SJCRH30 (cell line): ENCODE measurements at regions not wholly inside any gene's neighbourhood (a gene's known extent, or its start where the extent isn't known, plus 50 kb on each side); places are given as distances from the start of the nearest gene placed in this dataset.

ENCODE experiments used
- DNase-seq, 2 experiments: peaks; one replicate each; pipeline ENCODE4 v3.0.0-alpha.2; 2015 to 2020
- H3K27ac ChIP-seq: fragments of 250-450 bp; sonication (Bioruptor Pico); 2 replicates; pipeline ENCODE4 v1.5.1; 2020; ENCODE audit warnings: mild to moderate bottlenecking, moderate library complexity
- H3K27me3 ChIP-seq: fragments of 250-450 bp; sonication (Bioruptor Pico); 2 replicates; pipeline ENCODE4 v1.5.1; 2020; ENCODE audit warnings: mild to moderate bottlenecking, moderate library complexity
- H3K36me3 ChIP-seq: fragments of 250-450 bp; sonication (Bioruptor Pico); 2 replicates; pipeline ENCODE4 v1.5.1; 2020; ENCODE audit warnings: mild to moderate bottlenecking, moderate library complexity
- H3K4me1 ChIP-seq: fragments of 250-450 bp; sonication (Bioruptor Pico); 2 replicates; pipeline ENCODE4 v1.5.1; 2020; ENCODE audit warnings: mild to moderate bottlenecking, moderate library complexity
- H3K4me3 ChIP-seq: fragments of 250-450 bp; sonication (Bioruptor Pico); 2 replicates; pipeline ENCODE4 v1.5.1; 2020; ENCODE audit warnings: mild to moderate bottlenecking, moderate library complexity
- H3K9me3 ChIP-seq: fragments of 250-450 bp; sonication (Bioruptor Pico); replicated peaks from 2 replicates; pipeline ENCODE4 v1.5.1; 2020; ENCODE audit warnings: mild to moderate bottlenecking, moderate library complexity

DNA sequence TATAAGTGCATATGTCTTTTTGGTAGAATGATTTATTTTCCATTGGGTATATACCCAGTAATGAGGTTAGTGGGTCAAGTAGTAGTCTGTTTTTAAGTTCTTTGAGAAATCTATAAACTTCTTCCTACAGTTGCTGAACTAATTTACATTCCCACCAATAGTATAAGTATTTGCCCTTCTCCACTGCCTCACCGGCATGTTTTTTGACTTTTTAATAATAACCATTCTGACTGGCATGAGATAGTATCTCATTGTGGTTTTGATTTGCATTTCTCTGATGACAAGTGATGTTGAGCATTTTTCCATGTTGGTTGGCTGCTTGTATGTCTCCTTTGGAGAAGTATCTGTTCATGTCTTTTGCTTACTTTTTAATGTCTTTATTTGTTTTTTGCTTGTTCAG lies 94.1 kb upstream of the TP63 start:
- Histone ChIP-seq H3K36me3 (no peaks in the 10 kb centered on the region), H3K4me3 (no peak overlapping the region), H3K9me3 (no peaks in the 10 kb centered on the region), H3K27me3 (no peaks in the 10 kb centered on the region), H3K4me1 (peaks cover 15% of the 10 kb centered on the region), H3K27ac (no peak overlapping the region)
- DNase-seq: no peak

DNA sequence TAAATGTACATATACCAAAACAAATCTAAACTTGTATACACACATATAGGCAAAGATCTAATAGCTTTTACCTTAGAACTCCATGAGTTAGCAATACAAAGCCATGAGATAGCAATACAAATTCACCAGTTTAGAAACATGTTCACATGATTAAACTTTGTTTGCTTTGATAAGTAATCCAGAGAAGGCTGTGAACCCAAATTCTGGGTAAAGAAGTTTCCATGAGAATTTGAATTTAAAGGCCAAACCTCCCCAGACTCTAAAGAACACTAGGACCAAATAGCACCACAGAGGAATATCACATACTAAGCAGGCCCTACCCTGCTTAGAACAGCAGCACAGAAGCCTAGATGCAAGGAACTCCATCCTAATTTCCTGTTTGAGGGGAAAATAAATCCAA lies 83.7 kb upstream of the TP63 start:
- Histone ChIP-seq H3K27ac (no peak overlapping the region), H3K27me3 (no peaks in the 10 kb centered on the region), H3K4me3 (no peak overlapping the region)

DNA sequence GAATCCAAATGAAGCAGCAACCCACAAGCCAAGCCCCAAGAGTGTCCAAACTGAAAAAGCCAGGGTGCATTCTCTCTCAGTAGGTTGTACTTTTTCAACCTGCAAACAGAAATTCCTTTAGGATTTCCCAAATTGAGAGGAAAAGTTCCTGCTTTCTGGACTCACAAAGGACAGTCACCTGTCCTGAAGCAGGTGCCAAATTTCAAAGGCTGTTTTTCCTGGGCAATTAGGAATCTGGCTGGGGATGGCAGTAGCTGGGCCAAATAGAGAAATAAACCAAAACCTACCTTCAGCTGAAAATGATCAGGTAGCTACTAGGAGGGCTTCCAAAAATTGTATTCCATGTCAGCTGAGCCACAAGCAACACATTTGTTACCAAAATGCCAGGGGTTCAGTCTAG lies 83.1 kb upstream of the TP63 start:
- H3K27ac ChIP-seq: no peak overlapping the region
- H3K9me3 ChIP-seq: no peaks in the 10 kb centered on the region
- no peak overlapping the region for H3K4me3 ChIP-seq
- no peaks in the 10 kb centered on the region for H3K36me3 ChIP-seq
- no peak for DNase-seq
- H3K4me1 ChIP-seq: no peaks in the 10 kb centered on the region
- H3K27me3 ChIP-seq: no peaks in the 10 kb centered on the region

More for the DNA sequence above, 83.7 kb upstream of the TP63 start:
- Histone ChIP-seq H3K4me1 (no peaks in the 10 kb centered on the region), H3K36me3 (no peaks in the 10 kb centered on the region), H3K9me3 (no peaks in the 10 kb centered on the region)
- DNase-seq: no peak

DNA sequence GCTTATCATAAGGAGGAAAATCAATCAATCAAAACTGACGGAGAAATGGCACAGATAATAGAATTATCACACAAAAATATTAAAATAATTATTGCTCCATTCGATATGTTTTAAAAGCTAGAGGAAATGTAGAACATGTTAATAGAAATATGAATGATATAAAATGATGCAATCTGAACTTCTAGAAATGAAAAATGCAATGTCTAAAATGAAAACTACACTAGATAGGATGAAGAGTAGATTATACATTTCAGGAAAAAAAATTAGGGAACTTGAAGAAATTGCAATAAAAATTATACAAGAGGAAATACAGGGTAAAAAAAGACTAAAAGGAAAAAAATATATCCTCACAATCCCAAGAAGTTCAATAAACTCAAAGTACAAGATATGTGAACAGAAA lies 80.2 kb upstream of the TP63 start:
- Histone ChIP-seq H3K27ac (no peak overlapping the region), H3K27me3 (no peaks in the 10 kb centered on the region), H3K4me1 (no peaks in the 10 kb centered on the region), H3K36me3 (no peaks in the 10 kb centered on the region), H3K4me3 (no peak overlapping the region), H3K9me3 (no peaks in the 10 kb centered on the region)
- no peak for DNase-seq

DNA sequence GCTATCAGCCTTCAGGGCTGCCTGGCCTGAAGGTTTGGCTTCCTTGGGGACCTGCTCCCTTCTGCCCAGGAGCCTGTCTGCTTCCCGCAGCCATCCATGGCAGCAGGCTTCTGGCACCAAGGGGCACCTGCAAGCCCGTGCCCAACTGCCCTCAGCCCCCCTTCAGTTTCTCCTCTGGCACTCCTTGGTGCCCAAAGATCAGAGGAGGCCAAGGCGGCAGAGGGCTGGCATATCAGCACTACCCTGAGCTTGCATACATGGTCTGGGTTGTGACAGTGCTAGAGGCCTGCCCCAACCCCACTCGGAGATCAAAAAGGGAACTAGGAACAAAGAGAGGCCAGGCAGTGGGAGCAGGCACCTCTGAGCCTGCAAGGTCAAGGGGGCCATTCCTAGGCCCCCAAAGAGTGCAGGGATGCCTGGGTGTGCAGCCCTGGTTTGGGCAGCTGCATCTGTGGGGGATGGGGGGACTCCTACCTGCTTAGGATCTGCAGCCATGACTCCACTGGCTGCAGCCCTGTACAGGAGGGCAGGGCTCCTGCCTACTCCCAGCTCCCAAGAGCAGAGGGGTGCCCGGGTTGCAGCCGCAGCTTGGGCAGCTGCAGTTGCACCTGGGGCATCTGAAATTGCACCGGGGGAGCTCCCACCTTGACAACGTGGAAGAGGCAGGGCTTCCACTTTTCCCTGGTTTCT lies 76.2 kb upstream of the TP63 start:
- no peak for DNase-seq
- H3K36me3 ChIP-seq: no peaks in the 10 kb centered on the region
- H3K4me3 ChIP-seq: no peak overlapping the region
- H3K27me3 ChIP-seq: no peaks in the 10 kb centered on the region
- H3K27ac ChIP-seq: no peak overlapping the region
- no peaks in the 10 kb centered on the region for H3K9me3 ChIP-seq
- no peaks in the 10 kb centered on the region for H3K4me1 ChIP-seq

DNA sequence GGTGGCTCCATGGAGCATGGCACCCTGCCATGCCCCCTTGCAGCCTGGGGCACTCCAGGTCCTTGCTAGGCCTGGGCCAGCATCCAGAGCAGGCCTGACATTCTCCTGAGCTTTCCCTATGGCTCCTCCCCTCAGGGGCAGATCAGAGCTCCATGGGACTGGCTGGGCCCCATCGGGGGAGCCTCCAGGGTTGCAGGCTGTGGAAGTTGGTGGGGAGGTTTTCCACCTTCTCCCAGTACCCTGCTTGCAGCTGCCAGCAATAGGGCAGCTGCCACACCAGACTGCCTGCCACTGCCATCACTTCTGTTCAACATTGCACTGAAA lies 75.7 kb upstream of the TP63 start:
- Histone ChIP-seq H3K27ac (no peak overlapping the region), H3K4me1 (no peaks in the 10 kb centered on the region), H3K9me3 (no peaks in the 10 kb centered on the region), H3K4me3 (no peak overlapping the region), H3K27me3 (no peaks in the 10 kb centered on the region), H3K36me3 (no peaks in the 10 kb centered on the region)
- no peak for DNase-seq

DNA sequence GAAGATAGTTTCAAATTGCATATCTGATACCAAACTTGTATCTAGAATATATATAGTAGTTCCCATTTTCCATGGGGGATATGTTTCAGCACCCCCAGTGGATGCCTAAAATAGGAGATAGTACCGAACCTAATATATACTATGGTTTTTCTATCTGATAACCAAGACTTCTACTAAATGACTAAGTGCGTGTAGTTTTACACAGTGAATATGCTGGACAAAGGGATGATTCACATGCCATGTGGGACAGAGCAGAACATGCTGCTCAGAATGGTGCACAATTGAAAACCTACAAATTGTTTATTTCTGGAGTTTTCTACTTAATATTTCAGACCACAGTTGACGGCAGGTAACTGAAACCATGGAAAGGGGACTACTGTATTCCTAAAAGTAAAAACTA lies 73.4 kb upstream of the TP63 start:
- Histone ChIP-seq H3K27ac (no peak overlapping the region), H3K9me3 (no peaks in the 10 kb centered on the region), H3K4me3 (no peak overlapping the region), H3K27me3 (no peaks in the 10 kb centered on the region), H3K36me3 (no peaks in the 10 kb centered on the region), H3K4me1 (no peaks in the 10 kb centered on the region)
- DNase-seq: no peak

DNA sequence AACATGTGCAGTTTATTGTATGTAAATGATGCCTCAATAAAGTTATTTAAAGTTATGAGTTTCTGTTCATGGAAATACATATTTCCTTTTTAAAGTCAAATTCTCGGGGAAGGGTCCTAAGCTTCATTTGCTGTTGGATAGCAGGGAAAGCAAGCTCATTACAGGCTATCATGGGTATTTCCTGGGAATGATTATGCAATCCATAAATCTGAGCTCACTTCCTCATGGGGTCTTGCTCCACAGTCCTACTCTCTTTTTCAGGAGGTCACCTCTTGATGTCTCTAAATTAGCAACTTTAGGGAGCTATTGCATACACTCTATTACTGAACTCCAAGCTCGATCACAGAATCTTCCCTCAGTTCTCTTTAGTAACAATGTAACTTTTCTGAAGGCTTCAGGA lies 69.9 kb upstream of the TP63 start:
- H3K9me3 ChIP-seq: no peaks in the 10 kb centered on the region
- no peak overlapping the region for H3K27ac ChIP-seq
- H3K4me1 ChIP-seq: peaks cover 8% of the 10 kb centered on the region
- DNase-seq: no peak
- H3K36me3 ChIP-seq: no peaks in the 10 kb centered on the region
- no peaks in the 10 kb centered on the region for H3K27me3 ChIP-seq
- no peak overlapping the region for H3K4me3 ChIP-seq

DNA sequence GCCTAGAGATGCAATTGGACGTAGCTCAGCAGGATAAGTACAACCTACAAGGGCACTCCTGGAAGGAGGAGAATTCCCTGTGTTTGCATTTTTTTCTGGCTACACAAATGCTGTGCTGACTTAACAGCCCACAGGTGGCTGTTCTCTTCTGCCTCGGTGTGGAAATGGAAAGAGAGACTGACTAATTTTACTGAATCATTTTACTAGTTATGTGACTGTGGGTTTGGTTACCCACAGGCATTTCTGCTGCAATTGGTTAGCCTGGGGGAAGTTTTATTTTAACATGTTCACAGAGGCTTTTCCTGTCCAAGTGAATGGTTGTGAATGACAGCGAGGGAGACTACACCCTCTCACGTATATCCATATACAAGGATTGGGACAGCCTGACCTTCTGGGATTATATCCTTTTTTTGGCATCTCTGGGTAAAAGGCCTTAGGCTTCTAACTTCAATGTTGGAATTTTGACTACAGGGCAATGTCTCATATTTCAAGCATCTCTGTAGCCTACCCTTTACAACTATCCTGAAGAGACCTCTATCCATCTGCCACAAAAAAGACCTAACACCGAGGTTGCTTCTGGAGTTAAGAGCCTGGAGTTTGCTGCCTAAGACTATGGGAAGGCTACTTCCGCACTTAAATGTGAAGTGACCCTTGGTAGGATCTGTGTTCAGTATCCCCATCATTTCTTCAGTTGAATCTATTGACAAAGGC lies 67.2 kb upstream of the TP63 start:
- peak; percentile 35 to 65 for DNase-seq
- Histone ChIP-seq H3K36me3 (no peaks in the 10 kb centered on the region), H3K9me3 (no peaks in the 10 kb centered on the region), H3K4me1 (peaks cover 8% of the 10 kb centered on the region), H3K27ac (no peak overlapping the region), H3K4me3 (no peak overlapping the region), H3K27me3 (no peaks in the 10 kb centered on the region)

DNA sequence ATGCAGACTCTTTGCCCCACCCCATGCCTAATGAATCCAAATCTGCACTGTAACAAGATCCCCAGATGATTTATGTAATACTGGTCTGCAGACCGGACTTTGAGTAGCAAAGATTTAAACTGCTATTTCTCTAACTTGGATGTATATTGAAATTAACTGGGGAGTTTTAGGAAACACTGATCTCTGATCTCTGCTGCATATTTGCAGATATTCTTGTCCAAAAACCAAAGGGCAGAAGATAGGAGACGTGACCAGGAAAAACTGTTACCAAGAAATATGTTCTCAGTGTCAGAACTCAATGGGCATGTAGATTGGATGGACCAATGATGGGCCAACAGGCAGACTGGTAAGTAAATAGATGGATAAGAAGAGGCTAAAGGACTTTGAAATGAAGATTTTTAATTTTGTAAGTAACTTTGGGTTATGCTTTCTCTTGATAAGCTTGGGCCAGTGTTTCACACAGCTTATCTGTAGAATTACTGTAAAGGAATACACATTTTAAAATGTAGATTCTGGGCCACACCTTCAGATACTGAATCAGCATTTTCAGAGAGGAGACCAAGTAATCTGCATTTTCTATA lies 64.5 kb upstream of the TP63 start:
- no peak overlapping the region for H3K4me3 ChIP-seq
- no peaks in the 10 kb centered on the region for H3K9me3 ChIP-seq
- no peak overlapping the region for H3K27ac ChIP-seq
- no peaks in the 10 kb centered on the region for H3K36me3 ChIP-seq
- H3K4me1 ChIP-seq: peaks cover 8% of the 10 kb centered on the region
- DNase-seq: no peak
- H3K27me3 ChIP-seq: no peaks in the 10 kb centered on the region

DNA sequence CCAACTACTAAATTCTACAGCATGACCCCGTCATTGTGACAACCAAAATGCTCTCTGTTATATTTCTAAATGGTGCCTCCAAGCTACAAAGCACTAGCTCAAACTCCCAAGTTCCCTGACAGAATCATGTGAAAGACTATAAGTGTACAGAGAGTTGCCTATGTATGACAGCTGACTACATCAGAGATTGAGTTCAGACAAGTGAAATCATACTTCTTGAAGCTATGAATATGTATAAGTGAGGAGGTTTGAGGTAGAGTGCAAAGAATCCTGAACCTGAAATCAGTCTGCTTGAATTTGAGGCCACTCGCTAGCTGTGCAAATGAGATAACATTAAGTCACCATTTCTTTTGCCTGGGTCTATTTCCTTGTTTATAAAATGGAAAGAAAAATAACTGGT lies 63.9 kb upstream of the TP63 start:
- H3K27ac ChIP-seq: no peak overlapping the region
- no peaks in the 10 kb centered on the region for H3K9me3 ChIP-seq

DNA sequence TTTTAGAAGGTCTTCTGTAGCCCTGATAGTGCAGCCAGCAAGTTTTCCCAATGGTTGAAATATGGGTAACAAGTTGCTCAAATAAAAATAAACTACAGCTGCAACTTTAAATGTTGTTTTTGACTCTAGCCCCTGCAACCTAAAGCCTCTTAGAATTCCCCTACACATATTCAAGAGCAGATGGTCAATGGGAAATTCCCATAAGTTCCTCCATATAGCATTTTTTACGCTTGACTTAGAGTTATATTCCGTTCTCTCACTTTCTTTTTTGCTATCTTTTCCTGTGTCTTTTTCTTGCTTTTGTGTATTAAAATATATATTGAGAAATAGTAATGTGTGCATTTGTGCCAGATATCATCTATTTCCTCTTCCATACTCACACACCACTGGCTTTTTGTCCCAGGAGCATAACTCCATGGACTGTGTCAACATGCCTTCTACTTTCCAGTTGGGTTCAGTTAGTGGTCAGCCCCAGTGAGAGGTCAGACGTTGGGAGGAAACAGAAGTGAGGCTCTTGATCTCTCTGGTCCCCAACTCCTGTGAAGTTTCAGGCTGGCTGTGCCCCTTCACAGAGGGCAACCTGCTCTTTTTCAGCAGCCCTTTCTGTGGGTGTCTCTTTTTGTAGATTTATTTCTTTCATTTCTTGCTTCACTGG lies 63.3 kb upstream of the TP63 start:
- no peaks in the 10 kb centered on the region for H3K27me3 ChIP-seq
- no peaks in the 10 kb centered on the region for H3K9me3 ChIP-seq
- DNase-seq: no peak
- no peak overlapping the region for H3K27ac ChIP-seq
- H3K36me3 ChIP-seq: no peaks in the 10 kb centered on the region
- no peak overlapping the region for H3K4me3 ChIP-seq
- H3K4me1 ChIP-seq: peaks cover 8% of the 10 kb centered on the region

More for the DNA sequence above, 63.9 kb upstream of the TP63 start:
- Histone ChIP-seq H3K27me3 (no peaks in the 10 kb centered on the region), H3K36me3 (no peaks in the 10 kb centered on the region), H3K4me3 (no peak overlapping the region), H3K4me1 (peaks cover 8% of the 10 kb centered on the region)
- DNase-seq: no peak

DNA sequence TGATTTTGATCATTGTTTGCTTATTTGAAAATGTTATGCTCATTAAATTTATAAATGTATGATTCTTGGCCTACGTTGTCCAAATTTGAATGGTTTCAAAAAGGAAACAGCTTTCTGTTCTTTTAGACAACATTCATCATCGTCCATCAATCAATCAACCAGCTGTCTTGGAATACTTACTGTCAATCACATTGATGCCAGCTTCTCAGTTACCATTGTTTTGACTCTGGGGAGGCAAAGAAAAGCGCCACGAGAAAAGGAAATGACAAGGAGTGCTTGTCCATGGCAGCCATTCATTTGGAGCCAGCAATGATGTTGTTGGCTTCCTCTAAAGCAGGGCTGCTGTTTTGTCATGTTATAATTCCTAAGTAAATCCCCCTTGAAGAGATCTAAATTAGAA lies 62.2 kb upstream of the TP63 start:
- Histone ChIP-seq H3K4me1 (peaks cover 3% of the 10 kb centered on the region), H3K27me3 (no peaks in the 10 kb centered on the region), H3K9me3 (no peaks in the 10 kb centered on the region), H3K4me3 (no peak overlapping the region), H3K27ac (no peak overlapping the region), H3K36me3 (no peaks in the 10 kb centered on the region)
- DNase-seq: no peak

DNA sequence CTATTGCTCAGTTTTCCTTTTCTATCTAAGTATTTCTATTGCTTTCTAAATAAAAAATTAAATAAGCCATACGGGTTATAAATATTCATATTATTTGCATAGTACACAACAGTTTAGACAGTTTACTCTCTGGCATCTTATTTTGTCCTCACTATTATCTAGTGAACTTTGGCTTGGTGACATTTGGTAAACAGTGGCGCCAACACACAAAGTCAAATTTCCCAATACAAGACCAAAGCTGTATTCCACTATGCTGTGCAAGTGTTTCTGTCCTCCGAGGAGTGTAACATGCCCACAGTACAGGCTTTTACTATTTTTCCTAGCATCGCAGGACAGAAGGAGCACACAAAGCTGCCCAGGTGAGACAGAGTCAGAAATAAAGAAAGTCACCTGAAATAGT lies 61.7 kb upstream of the TP63 start:
- Histone ChIP-seq H3K9me3 (no peaks in the 10 kb centered on the region), H3K4me1 (no peaks in the 10 kb centered on the region; the same call in 1 of the 2 replicates), H3K27me3 (no peaks in the 10 kb centered on the region), H3K36me3 (no peaks in the 10 kb centered on the region), H3K4me3 (no peak overlapping the region), H3K27ac (no peak overlapping the region)
- no peak for DNase-seq

DNA sequence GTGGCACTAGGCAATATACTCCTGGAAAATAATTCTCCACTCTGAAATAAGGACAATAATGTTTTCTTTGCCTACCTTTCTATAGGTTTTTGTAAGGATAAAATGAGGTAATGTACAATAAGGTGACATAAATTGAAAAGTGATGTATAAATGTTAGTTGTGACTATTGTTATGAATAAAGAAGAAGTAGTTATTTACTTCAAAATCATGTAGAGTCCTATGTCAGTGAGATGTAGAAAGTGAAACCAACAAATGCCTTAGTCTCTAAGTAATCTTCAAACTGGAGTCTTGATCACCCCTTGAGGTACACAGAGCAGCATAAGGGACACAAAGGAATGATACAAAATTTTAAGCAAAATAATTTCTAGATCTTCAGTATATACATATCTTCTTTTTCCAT lies 60.3 kb upstream of the TP63 start:
- Histone ChIP-seq H3K36me3 (no peaks in the 10 kb centered on the region), H3K4me3 (no peak overlapping the region), H3K4me1 (no peaks in the 10 kb centered on the region), H3K27ac (no peak overlapping the region), H3K9me3 (no peaks in the 10 kb centered on the region), H3K27me3 (no peaks in the 10 kb centered on the region)
- no peak for DNase-seq
